ENCODE measurements at regions not wholly inside any gene's neighbourhood (a gene's known extent, or its start where the extent isn't known, plus 50 kb on each side); places are given as distances from the start of the nearest gene placed in this dataset.

- H3K4me3 Mint-ChIP-seq (ENCODE audit: unreplicated experiment), result no peak overlapping the region
- no peaks in the 10 kb centered on the region for H3K9me3 Mint-ChIP-seq (ENCODE audit: unreplicated experiment)
- no peaks in the 10 kb centered on the region for H3K27me3 Mint-ChIP-seq (ENCODE audit: unreplicated experiment)
- H3K4me1 Mint-ChIP-seq (ENCODE audit: unreplicated experiment), result peaks cover 18% of the 10 kb centered on the region
- no peak for TF ChIP-seq CTCF (IDR thresholded peaks at IDR 0.05)
- peak overlapping the region; percentile 55 for H3K27ac Mint-ChIP-seq (ENCODE audit: unreplicated experiment)
- no peaks in the 10 kb centered on the region for H3K36me3 Mint-ChIP-seq (ENCODE audit: unreplicated experiment)
- DNase-seq (ENCODE audit: extremely low spot score, unreplicated experiment), result no peak
Measured at GRCh38 chr2:147636238-147636882, 208.5 kb upstream of the ACVR2A start.

GRCh38 chr2:147634826-147635225 lies 210.0 kb upstream of the ACVR2A start:
- H3K27ac Mint-ChIP-seq (ENCODE audit: unreplicated experiment), result no peak overlapping the region
- H3K4me1 Mint-ChIP-seq (ENCODE audit: unreplicated experiment), result peaks cover 18% of the 10 kb centered on the region
- no peaks in the 10 kb centered on the region for H3K9me3 Mint-ChIP-seq (ENCODE audit: unreplicated experiment)
- H3K36me3 Mint-ChIP-seq (ENCODE audit: unreplicated experiment), result no peaks in the 10 kb centered on the region
- no peaks in the 10 kb centered on the region for H3K27me3 Mint-ChIP-seq (ENCODE audit: unreplicated experiment)
- no peak overlapping the region for H3K4me3 Mint-ChIP-seq (ENCODE audit: unreplicated experiment)
- TF ChIP-seq CTCF (IDR thresholded peaks at IDR 0.05), result no peak
- DNase-seq (ENCODE audit: extremely low spot score, unreplicated experiment), result no peak

GRCh38 chr2:147632198-147632597 lies 212.6 kb upstream of the ACVR2A start:
- Mint-ChIP-seq H3K27me3 (ENCODE audit: unreplicated experiment) (no peaks in the 10 kb centered on the region), H3K27ac (ENCODE audit: unreplicated experiment) (no peak overlapping the region), H3K4me1 (ENCODE audit: unreplicated experiment) (peaks cover 18% of the 10 kb centered on the region), H3K9me3 (ENCODE audit: unreplicated experiment) (no peaks in the 10 kb centered on the region), H3K4me3 (ENCODE audit: unreplicated experiment) (no peak overlapping the region), H3K36me3 (ENCODE audit: unreplicated experiment) (no peaks in the 10 kb centered on the region)
- no peak for DNase-seq (ENCODE audit: extremely low spot score, unreplicated experiment)
- no peak for TF ChIP-seq CTCF (IDR thresholded peaks at IDR 0.05)

GRCh38 chr2:147631294-147631693 lies 213.5 kb upstream of the ACVR2A start:
- Mint-ChIP-seq H3K36me3 (ENCODE audit: unreplicated experiment) (no peaks in the 10 kb centered on the region), H3K27me3 (ENCODE audit: unreplicated experiment) (no peaks in the 10 kb centered on the region), H3K27ac (ENCODE audit: unreplicated experiment) (no peak overlapping the region), H3K9me3 (ENCODE audit: unreplicated experiment) (no peaks in the 10 kb centered on the region), H3K4me1 (ENCODE audit: unreplicated experiment) (peaks cover 10% of the 10 kb centered on the region), H3K4me3 (ENCODE audit: unreplicated experiment) (no peak overlapping the region)
- no peak for TF ChIP-seq CTCF (IDR thresholded peaks at IDR 0.05)
- DNase-seq (ENCODE audit: extremely low spot score, unreplicated experiment), result no peak

GRCh38 chr2:147630585-147630984 lies 214.2 kb upstream of the ACVR2A start:
- H3K9me3 Mint-ChIP-seq (ENCODE audit: unreplicated experiment), result no peaks in the 10 kb centered on the region
- H3K4me3 Mint-ChIP-seq (ENCODE audit: unreplicated experiment), result no peak overlapping the region
- DNase-seq (ENCODE audit: extremely low spot score, unreplicated experiment), result no peak
- TF ChIP-seq CTCF (IDR thresholded peaks at IDR 0.05), result no peak
- peaks cover 3% of the 10 kb centered on the region for H3K4me1 Mint-ChIP-seq (ENCODE audit: unreplicated experiment)
- H3K36me3 Mint-ChIP-seq (ENCODE audit: unreplicated experiment), result no peaks in the 10 kb centered on the region
- no peak overlapping the region for H3K27ac Mint-ChIP-seq (ENCODE audit: unreplicated experiment)
- no peaks in the 10 kb centered on the region for H3K27me3 Mint-ChIP-seq (ENCODE audit: unreplicated experiment)

All from osteocyte (in vitro differentiated cells).